ENCODE measurements at regions not wholly inside any gene's neighbourhood (a gene's known extent, or its start where the extent isn't known, plus 50 kb on each side); places are given as distances from the start of the nearest gene placed in this dataset.
"Not testable (repeated sequence)": the region's sequence is repeated elsewhere in the genome, so short reads cannot be mapped to it uniquely, and the experiment has no call there.

DNA sequence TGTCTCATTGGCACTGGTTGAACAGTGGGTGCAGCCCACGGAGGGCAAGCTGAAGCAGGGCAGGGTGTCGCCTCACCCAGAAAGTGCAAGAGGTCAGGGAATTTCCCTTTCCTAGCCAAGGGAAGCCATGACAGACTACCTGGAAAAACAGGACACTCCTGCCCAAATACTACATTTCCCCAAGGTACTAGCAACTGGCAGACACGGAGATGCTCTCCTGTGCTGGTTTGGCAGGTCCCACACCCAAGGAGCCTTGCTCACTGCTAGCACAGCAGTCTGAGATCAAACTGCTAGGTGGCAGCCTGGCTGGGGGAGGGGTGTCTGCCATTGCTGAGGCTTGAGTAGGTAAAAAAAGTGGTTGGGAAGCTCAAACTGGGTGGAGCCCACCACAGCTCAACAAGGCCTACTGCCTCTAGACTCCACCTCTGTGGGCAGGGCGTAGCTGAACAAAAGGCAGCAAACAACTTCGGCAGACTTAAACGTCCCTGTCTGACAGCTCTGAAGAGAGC, 382.7 kb upstream of the NMUR2 start:
- TF ChIP-seq, protein P1, sequence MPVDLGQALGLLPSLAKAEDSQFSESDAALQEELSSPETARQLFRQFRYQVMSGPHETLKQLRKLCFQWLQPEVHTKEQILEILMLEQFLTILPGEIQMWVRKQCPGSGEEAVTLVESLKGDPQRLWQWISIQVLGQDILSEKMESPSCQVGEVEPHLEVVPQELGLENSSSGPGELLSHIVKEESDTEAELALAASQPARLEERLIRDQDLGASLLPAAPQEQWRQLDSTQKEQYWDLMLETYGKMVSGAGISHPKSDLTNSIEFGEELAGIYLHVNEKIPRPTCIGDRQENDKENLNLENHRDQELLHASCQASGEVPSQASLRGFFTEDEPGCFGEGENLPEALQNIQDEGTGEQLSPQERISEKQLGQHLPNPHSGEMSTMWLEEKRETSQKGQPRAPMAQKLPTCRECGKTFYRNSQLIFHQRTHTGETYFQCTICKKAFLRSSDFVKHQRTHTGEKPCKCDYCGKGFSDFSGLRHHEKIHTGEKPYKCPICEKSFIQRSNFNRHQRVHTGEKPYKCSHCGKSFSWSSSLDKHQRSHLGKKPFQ (tag by site-specific recombination; IDR thresholded peaks at IDR 0.05) = not testable (repeated sequence)
- TF ChIP-seq ZNF792 (tag by site-specific recombination; IDR thresholded peaks at IDR 0.05); MEIS1 (CRISPR knock-in tag; IDR thresholded peaks at IDR 0.05; ENCODE audit: borderline replicate concordance); SCRT1 (tag by site-specific recombination; IDR thresholded peaks at IDR 0.05; ENCODE audit: borderline replicate concordance); TCF7L2 (IDR thresholded peaks at IDR 0.05; ENCODE audit: borderline replicate concordance, low read depth, low read length): not testable (repeated sequence)
- TF ChIP-seq, protein P2, sequence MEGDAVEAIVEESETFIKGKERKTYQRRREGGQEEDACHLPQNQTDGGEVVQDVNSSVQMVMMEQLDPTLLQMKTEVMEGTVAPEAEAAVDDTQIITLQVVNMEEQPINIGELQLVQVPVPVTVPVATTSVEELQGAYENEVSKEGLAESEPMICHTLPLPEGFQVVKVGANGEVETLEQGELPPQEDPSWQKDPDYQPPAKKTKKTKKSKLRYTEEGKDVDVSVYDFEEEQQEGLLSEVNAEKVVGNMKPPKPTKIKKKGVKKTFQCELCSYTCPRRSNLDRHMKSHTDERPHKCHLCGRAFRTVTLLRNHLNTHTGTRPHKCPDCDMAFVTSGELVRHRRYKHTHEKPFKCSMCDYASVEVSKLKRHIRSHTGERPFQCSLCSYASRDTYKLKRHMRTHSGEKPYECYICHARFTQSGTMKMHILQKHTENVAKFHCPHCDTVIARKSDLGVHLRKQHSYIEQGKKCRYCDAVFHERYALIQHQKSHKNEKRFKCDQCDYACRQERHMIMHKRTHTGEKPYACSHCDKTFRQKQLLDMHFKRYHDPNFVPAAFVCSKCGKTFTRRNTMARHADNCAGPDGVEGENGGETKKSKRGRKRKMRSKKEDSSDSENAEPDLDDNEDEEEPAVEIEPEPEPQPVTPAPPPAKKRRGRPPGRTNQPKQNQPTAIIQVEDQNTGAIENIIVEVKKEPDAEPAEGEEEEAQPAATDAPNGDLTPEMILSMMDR (tag by site-specific recombination; IDR thresholded peaks at IDR 0.05) = not testable (repeated sequence)
- TF ChIP-seq, protein P3, sequence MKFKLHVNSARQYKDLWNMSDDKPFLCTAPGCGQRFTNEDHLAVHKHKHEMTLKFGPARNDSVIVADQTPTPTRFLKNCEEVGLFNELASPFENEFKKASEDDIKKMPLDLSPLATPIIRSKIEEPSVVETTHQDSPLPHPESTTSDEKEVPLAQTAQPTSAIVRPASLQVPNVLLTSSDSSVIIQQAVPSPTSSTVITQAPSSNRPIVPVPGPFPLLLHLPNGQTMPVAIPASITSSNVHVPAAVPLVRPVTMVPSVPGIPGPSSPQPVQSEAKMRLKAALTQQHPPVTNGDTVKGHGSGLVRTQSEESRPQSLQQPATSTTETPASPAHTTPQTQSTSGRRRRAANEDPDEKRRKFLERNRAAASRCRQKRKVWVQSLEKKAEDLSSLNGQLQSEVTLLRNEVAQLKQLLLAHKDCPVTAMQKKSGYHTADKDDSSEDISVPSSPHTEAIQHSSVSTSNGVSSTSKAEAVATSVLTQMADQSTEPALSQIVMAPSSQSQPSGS (tag by site-specific recombination; IDR thresholded peaks at IDR 0.05; ENCODE audit: low read depth) = not testable (repeated sequence)
